Tibial nerve (tissue), 4 donors: ENCODE measurements at regions not wholly inside any gene's neighbourhood (a gene's known extent, or its start where the extent isn't known, plus 50 kb on each side); places are given as distances from the start of the nearest gene placed in this dataset.

ENCODE experiments used
- EP300 ChIP-seq, 2 donors: sonication (generic); formaldehyde crosslinking; IDR thresholded peaks; one replicate each; pipeline ENCODE4 v1.6.1; 2017; ENCODE audit warnings: antibody characterized with exemption in 2 of 2, mild to moderate bottlenecking in 1 of 2
- POLR2A ChIP-seq, 2 donors: fragments of 450-650 bp; IDR thresholded peaks; one replicate each; pipeline ENCODE4 v1.6.1; 2017; ENCODE audit warnings: antibody characterized with exemption in 2 of 2, mild to moderate bottlenecking in 2 of 2, moderate library complexity in 2 of 2
- TF ChIP-seq, protein P1 (sequence below), 5 experiments: fragments of 200-600 bp in 3 of 5; fragments of 450-650 bp in 2 of 5; sonication (generic) in 3 of 5; IDR thresholded peaks; one replicate each; pipeline ENCODE4 v1.5.1; 2016 to 2019; ENCODE audit warnings: antibody characterized with exemption in 5 of 5, mild to moderate bottlenecking in 3 of 5, moderate library complexity in 2 of 5

DNA sequence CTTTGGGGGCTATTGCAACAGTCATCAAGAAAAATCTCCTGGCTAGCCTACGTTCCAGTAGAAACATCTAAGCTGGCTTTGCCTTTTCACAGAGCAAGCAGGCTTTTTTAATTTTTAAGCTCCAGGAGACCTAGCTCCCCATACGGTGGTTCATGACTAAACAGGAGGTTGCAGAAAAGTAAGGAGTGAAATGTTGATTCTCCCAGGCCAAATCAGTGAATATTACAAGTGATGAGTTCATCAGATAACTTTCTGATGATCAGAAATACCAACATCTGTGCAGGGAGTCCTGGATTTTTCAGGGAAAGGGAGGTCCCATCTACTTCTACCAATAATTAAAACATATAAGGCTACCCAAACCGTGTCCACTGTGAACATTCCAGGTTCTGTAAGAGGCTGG is 477.3 kb upstream of the CELF2 start:
- TF ChIP-seq, protein P1, sequence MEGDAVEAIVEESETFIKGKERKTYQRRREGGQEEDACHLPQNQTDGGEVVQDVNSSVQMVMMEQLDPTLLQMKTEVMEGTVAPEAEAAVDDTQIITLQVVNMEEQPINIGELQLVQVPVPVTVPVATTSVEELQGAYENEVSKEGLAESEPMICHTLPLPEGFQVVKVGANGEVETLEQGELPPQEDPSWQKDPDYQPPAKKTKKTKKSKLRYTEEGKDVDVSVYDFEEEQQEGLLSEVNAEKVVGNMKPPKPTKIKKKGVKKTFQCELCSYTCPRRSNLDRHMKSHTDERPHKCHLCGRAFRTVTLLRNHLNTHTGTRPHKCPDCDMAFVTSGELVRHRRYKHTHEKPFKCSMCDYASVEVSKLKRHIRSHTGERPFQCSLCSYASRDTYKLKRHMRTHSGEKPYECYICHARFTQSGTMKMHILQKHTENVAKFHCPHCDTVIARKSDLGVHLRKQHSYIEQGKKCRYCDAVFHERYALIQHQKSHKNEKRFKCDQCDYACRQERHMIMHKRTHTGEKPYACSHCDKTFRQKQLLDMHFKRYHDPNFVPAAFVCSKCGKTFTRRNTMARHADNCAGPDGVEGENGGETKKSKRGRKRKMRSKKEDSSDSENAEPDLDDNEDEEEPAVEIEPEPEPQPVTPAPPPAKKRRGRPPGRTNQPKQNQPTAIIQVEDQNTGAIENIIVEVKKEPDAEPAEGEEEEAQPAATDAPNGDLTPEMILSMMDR (IDR thresholded peaks at IDR 0.05): no peak
- TF ChIP-seq POLR2A (IDR thresholded peaks at IDR 0.05) (no peak), EP300 (IDR thresholded peaks at IDR 0.05) (no peak)
